ENCODE measurements at regions not wholly inside any gene's neighbourhood (a gene's known extent, or its start where the extent isn't known, plus 50 kb on each side); places are given as distances from the start of the nearest gene placed in this dataset.

DNA sequence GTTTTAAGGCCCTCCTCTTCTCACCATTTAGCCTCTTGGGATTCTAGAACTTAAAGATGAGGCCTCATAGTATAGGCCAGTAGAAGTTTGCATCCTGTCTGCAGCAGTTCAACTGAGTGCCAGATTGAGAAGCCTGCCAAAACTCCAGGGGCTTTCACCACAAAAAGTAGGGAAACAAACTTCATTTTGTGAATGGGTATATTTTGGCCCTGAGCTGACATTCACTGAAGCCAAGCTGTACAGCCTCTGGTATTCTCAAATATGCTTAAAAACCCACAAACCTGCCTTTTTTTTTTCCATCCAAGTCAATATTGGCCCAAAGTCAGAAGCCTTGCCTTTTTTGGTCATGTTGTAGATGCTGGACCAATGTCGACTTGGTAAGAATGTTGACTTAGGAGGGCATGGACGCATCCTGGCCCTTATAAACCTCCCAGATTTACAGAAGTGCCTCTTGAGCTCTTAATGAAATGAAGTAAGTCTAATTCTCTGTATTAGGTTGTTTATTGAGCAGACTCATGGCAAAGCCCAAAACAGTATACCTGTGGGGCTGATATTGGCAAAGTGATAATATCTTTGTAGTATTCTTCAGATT lies 337.5 kb downstream of the CHRM3 start:
- intact Hi-C loops (cut with micrococcal nuclease) = loop anchor here (2.0 kb wide), 1 partner anchor 15 kb away; no protein-coding TSS in a partner anchor
- no peak for DNase-seq
- Mint-ChIP-seq H3K4me3 (no peak overlapping the region), H3K9me3 (peaks cover 5% of the 10 kb centered on the region), H3K27me3 (no peaks in the 10 kb centered on the region), H3K36me3 (ENCODE audit: low read depth) (no peaks in the 10 kb centered on the region), H3K27ac (no peak overlapping the region), H3K4me1 (peaks cover 30% of the 10 kb centered on the region)

DNA sequence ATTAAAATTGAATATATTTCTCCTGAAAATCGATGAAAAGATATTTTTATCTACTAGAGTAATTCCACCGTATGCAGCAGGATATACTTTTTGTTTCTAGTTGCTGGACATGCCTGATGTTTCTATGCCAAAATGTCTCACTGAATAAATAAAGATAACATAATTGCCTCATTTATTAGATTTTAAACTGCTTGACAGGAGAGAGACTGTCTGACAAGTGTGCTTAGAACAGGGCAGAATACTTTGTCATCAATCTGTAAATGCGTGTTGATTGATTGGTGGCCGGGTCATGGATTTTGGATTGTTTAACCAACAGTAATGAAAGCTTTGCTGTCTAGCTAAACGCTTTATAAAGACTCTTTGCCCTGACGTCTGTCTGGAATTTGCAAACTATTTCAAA lies 339.0 kb downstream of the CHRM3 start:
- Mint-ChIP-seq H3K9me3 (peaks cover 5% of the 10 kb centered on the region), H3K4me1 (peaks cover 20% of the 10 kb centered on the region), H3K27me3 (no peaks in the 10 kb centered on the region), H3K36me3 (ENCODE audit: low read depth) (no peaks in the 10 kb centered on the region), H3K4me3 (no peak overlapping the region), H3K27ac (no peak overlapping the region)
- intact Hi-C loops (cut with micrococcal nuclease) = loop anchor here (5.0 kb wide), 1 partner anchor 33 kb away; no protein-coding TSS in a partner anchor
- no peak for DNase-seq

GRCh38 chr1:239725933-239726332 lies 339.6 kb downstream of the CHRM3 start:
- no peak overlapping the region for H3K4me3 Mint-ChIP-seq
- peaks cover 18% of the 10 kb centered on the region for H3K4me1 Mint-ChIP-seq
- no peak for DNase-seq
- no peak overlapping the region for H3K27ac Mint-ChIP-seq
- no peaks in the 10 kb centered on the region for H3K36me3 Mint-ChIP-seq (ENCODE audit: low read depth)
- H3K27me3 Mint-ChIP-seq = no peaks in the 10 kb centered on the region
- H3K9me3 Mint-ChIP-seq = peaks cover 5% of the 10 kb centered on the region
- intact Hi-C loops (cut with micrococcal nuclease) = loop anchor here (5.0 kb wide), 1 partner anchor 34 kb away; no protein-coding TSS in a partner anchor

DNA sequence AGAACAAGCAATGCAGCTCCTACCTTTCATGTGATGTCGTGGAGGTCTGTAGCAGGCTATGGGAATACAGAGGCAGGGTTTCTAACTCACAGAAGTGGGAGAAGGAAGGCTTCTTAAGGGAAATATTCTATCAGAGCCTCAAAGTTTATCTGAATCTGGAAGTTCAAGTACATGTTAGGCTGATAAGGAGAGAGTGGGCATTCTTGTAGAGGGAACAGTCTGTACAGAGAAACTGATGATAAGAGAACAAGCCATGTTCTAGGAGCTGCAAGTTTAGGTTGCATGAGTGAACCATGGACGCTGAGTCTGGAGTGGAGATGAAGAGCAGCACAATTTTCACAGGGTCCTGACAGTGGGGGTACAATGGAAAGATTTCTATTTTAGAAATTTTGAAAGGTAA lies 344.0 kb downstream of the CHRM3 start:
- Mint-ChIP-seq H3K4me3 (no peak overlapping the region), H3K27ac (no peak overlapping the region), H3K27me3 (no peaks in the 10 kb centered on the region), H3K9me3 (peaks cover 5% of the 10 kb centered on the region), H3K4me1 (peaks cover 2% of the 10 kb centered on the region), H3K36me3 (ENCODE audit: low read depth) (no peaks in the 10 kb centered on the region)
- intact Hi-C loops (cut with micrococcal nuclease) = no loop called here
- DNase-seq = no peak

GRCh38 chr1:239731082-239731748 lies 344.8 kb downstream of the CHRM3 start:
- Mint-ChIP-seq H3K9me3 (peaks cover 5% of the 10 kb centered on the region), H3K27me3 (no peaks in the 10 kb centered on the region), H3K36me3 (ENCODE audit: low read depth) (no peaks in the 10 kb centered on the region), H3K4me3 (no peak overlapping the region), H3K4me1 (peaks cover 2% of the 10 kb centered on the region), H3K27ac (no peak overlapping the region)
- intact Hi-C loops (cut with micrococcal nuclease) = no loop called here
- DNase-seq = no peak

- no peak for DNase-seq
- no peak overlapping the region for H3K27ac Mint-ChIP-seq
- H3K27me3 Mint-ChIP-seq = peaks cover 2% of the 10 kb centered on the region
- intact Hi-C loops (cut with micrococcal nuclease) = no loop called here
- no peaks in the 10 kb centered on the region for H3K36me3 Mint-ChIP-seq (ENCODE audit: low read depth)
- no peak overlapping the region for H3K4me3 Mint-ChIP-seq
- peaks cover 5% of the 10 kb centered on the region for H3K9me3 Mint-ChIP-seq
- H3K4me1 Mint-ChIP-seq = peaks cover 2% of the 10 kb centered on the region
Observed at GRCh38 chr1:239732770-239733169, 346.4 kb downstream of the CHRM3 start.

- Mint-ChIP-seq H3K27ac (no peak overlapping the region), H3K9me3 (no peaks in the 10 kb centered on the region), H3K27me3 (peaks cover 3% of the 10 kb centered on the region), H3K4me3 (no peak overlapping the region), H3K36me3 (ENCODE audit: low read depth) (no peaks in the 10 kb centered on the region), H3K4me1 (peaks cover 2% of the 10 kb centered on the region)
- DNase-seq = no peak
- intact Hi-C loops (cut with micrococcal nuclease) = no loop called here
Observed at GRCh38 chr1:239733995-239734394, 347.6 kb downstream of the CHRM3 start.

DNA sequence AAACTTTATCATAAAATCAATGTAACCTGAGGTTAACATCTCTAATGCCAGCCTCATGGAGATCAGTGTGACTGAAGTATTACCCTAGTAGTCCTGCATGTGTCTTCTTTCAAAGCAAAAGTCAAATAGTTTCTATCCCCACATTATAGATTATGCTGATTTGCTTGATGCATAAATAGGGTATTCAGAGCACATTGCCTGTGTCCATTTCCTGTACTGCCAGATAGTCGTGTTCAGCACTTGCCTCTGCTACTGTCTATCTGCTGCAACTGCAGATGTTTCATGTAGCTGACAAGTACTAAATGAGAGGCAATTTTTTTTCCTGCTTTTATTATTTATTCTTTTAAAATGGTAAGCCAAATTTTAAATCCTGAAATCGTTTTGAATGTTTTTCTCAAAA lies 348.7 kb downstream of the CHRM3 start:
- intact Hi-C loops (cut with micrococcal nuclease) = no loop called here
- Mint-ChIP-seq H3K9me3 (peaks cover 5% of the 10 kb centered on the region), H3K27me3 (peaks cover 3% of the 10 kb centered on the region), H3K36me3 (ENCODE audit: low read depth) (no peaks in the 10 kb centered on the region), H3K4me1 (peaks cover 5% of the 10 kb centered on the region), H3K4me3 (no peak overlapping the region), H3K27ac (no peak overlapping the region)
- no peak for DNase-seq

DNA sequence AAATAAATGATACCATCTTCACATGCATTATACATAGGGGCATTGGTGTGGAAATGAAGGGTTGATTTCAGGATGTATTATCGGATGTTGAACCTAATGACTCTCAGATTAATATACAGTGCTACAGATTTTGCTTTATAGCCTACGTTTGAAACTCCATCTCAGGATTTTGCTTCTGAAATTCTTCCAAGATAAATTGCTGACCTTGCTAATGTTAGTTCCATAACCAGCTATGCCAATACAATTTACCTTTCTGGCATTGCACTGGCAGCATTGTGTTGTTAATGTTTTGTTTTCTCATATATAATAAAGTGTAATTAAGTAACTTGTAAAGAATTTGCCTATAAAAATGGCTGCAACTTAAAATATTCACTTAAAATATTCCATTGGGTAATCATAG lies 350.1 kb downstream of the CHRM3 start:
- Mint-ChIP-seq H3K36me3 (ENCODE audit: low read depth) (no peaks in the 10 kb centered on the region), H3K4me3 (no peak overlapping the region), H3K27me3 (peaks cover 3% of the 10 kb centered on the region), H3K27ac (no peak overlapping the region), H3K9me3 (peaks cover 5% of the 10 kb centered on the region), H3K4me1 (peaks cover 5% of the 10 kb centered on the region)
- no peak for DNase-seq
- intact Hi-C loops (cut with micrococcal nuclease) = no loop called here

- H3K4me1 Mint-ChIP-seq = peaks cover 5% of the 10 kb centered on the region
- intact Hi-C loops (cut with micrococcal nuclease) = no loop called here
- DNase-seq = no peak
- peaks cover 3% of the 10 kb centered on the region for H3K27me3 Mint-ChIP-seq
- H3K27ac Mint-ChIP-seq = no peak overlapping the region
- no peaks in the 10 kb centered on the region for H3K36me3 Mint-ChIP-seq (ENCODE audit: low read depth)
- H3K9me3 Mint-ChIP-seq = peaks cover 10% of the 10 kb centered on the region
- no peak overlapping the region for H3K4me3 Mint-ChIP-seq
Observed at GRCh38 chr1:239739375-239739774, 352.3 kb upstream of the FMN2 start.

DNA sequence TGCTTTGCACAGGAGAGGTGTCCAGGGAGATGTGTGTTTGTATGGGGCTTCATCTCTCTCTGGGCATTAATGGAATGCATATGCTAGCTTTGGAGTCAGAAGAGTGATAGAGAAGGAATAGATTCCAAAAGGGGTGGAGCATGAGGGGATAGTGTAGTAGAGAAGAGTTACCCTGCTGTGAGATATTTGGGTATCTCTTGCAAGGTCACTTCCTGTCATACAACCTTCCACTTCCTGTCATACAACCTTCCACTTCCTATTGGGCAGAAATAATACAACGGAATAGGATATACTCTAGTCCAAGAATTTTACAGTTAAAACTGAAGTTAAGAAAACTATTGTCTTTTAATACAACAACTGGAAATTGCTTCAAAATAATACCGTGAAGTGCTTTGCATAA lies 351.8 kb upstream of the FMN2 start:
- H3K4me3 Mint-ChIP-seq = no peak overlapping the region
- no peaks in the 10 kb centered on the region for H3K36me3 Mint-ChIP-seq (ENCODE audit: low read depth)
- peaks cover 13% of the 10 kb centered on the region for H3K9me3 Mint-ChIP-seq
- peaks cover 3% of the 10 kb centered on the region for H3K27me3 Mint-ChIP-seq
- no peak for DNase-seq
- H3K4me1 Mint-ChIP-seq = peaks cover 5% of the 10 kb centered on the region
- intact Hi-C loops (cut with micrococcal nuclease) = no loop called here
- H3K27ac Mint-ChIP-seq = no peak overlapping the region

- Mint-ChIP-seq H3K36me3 (ENCODE audit: low read depth) (no peaks in the 10 kb centered on the region), H3K27ac (no peak overlapping the region), H3K4me3 (no peak overlapping the region), H3K4me1 (peaks cover 4% of the 10 kb centered on the region), H3K27me3 (peaks cover 3% of the 10 kb centered on the region), H3K9me3 (peaks cover 15% of the 10 kb centered on the region)
- intact Hi-C loops (cut with micrococcal nuclease) = no loop called here
- no peak for DNase-seq
Observed at GRCh38 chr1:239742416-239743109, 349.1 kb upstream of the FMN2 start.

DNA sequence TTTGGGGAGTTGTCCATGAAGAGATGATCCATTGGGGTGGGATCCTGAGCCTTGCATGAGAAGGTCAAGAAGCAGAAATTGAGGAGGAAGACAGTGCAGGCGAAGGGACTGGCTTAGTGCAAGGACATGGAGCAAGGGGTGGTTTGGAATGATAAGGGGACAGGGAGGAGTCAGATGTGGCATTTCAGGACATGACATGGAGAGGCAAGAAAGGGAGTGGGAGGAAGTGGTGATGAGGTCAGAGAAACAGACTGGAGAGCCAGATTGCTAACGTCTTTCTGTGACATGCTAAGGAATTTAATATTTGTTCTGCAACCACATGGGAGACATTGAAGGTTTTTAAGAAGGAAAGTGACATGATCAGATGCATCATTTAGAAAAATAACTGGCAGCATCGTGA lies 346.8 kb upstream of the FMN2 start:
- peaks cover 1% of the 10 kb centered on the region for H3K4me1 Mint-ChIP-seq
- no peaks in the 10 kb centered on the region for H3K36me3 Mint-ChIP-seq (ENCODE audit: low read depth)
- intact Hi-C loops (cut with micrococcal nuclease) = no loop called here
- no peak overlapping the region for H3K27ac Mint-ChIP-seq
- H3K9me3 Mint-ChIP-seq = peaks cover 12% of the 10 kb centered on the region
- DNase-seq = no peak
- no peaks in the 10 kb centered on the region for H3K27me3 Mint-ChIP-seq
- no peak overlapping the region for H3K4me3 Mint-ChIP-seq

GRCh38 chr1:239755107-239755912 lies 336.4 kb upstream of the FMN2 start:
- intact Hi-C loops (cut with micrococcal nuclease) = no loop called here
- H3K4me1 Mint-ChIP-seq = no peaks in the 10 kb centered on the region
- H3K27ac Mint-ChIP-seq = no peak overlapping the region
- no peaks in the 10 kb centered on the region for H3K36me3 Mint-ChIP-seq (ENCODE audit: low read depth)
- peaks cover 15% of the 10 kb centered on the region for H3K9me3 Mint-ChIP-seq
- H3K27me3 Mint-ChIP-seq = peaks cover 3% of the 10 kb centered on the region
- DNase-seq = no peak
- no peak overlapping the region for H3K4me3 Mint-ChIP-seq

Measured in activated CD4-positive, alpha-beta T cell treated with anti-CD3 and anti-CD28 coated beads, Interleukin-2, amount 10 ng/mL, durations not matched to agents 24 days and 14 days (primary cell).